Posterior cingulate gyrus (tissue), 11 donors: ENCODE measurements at regions not wholly inside any gene's neighbourhood (a gene's known extent, or its start where the extent isn't known, plus 50 kb on each side); places are given as distances from the start of the nearest gene placed in this dataset.

Experiments used
- DNase-seq, 10 donors: peaks; one replicate each; pipeline versions ENCODE4 v3.0.0 to v3.0.0-alpha.2; 2020 to 2021; ENCODE audit warnings: mixed read lengths in 3 of 10
- intact Hi-C: fragments of 100-400 bp; cut with DNase I; formaldehyde crosslinking; loops from one replicate; pipeline ENCODE4 v1.15.1; 2023

DNA sequence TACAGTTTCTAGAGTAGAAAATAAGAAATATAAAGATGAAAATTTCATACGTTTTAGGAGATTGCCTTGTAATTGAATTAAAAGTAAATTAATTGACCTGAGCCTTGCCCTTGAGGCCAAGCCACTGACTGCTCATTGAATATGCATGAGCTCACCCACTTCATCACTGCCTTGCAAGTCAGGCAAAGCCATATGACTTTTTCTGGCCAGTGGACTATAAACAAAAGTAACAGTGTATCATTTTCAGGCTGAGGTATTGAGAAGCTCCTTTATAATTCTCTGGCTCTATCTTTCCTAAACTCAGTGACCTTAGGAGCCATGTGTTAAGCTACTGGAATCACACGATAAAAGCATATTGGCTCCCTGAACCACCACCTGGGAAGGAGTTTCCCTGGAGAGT, 369.3 kb downstream of the NUAK1 start:
- no peak for DNase-seq
- intact Hi-C loops, result loop anchor here (10.0 kb wide), 1 partner anchor 375 kb away; no protein-coding TSS in a partner anchor

DNA sequence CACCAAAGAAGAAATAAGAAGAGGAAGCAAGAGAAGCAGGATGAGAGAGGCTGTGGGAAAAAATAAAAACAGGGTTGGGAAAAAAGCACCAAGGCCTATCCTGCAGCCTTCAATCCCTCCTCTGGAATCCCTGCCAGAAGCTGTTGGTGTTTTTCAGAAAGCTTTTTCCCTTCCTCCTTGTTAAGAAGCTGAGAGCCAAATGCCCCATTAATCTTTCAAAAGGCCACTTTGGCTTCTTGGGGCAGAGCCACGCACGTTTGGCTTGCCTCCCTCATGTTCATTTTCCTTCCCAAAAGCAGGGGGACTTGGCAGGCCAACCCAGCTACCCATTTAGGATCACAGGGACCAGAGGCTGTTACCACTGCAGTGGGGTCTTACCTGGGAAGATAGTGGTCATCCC, 365.3 kb downstream of the NUAK1 start:
- DNase-seq, result peak in 1 of 10 donors; percentile 75
- intact Hi-C loops, result no loop called here

GRCh38 chr12:105774037-105774436, 364.7 kb downstream of the NUAK1 start:
- DNase-seq, result no peak
- intact Hi-C loops, result no loop called here

DNA sequence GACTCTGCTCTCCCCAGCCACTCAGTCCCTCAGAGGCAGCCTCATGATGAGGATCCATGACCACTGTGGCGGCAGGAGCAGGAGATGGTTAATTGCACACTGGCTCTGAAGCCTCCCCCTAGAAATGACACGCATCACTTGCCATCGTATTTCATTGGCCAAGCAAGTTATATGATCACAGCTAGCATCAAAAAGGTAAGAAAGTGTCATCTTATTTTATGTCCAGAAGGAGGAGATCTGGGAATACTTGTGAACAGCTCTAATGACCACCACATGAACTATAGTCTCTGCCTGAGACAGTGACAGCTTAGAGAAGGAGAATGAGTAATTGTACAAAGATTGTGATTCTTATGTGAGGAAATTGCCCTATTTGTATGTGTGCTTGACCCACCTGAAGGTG, 363.4 kb downstream of the NUAK1 start:
- intact Hi-C loops, result no loop called here
- DNase-seq, result no peak

DNA sequence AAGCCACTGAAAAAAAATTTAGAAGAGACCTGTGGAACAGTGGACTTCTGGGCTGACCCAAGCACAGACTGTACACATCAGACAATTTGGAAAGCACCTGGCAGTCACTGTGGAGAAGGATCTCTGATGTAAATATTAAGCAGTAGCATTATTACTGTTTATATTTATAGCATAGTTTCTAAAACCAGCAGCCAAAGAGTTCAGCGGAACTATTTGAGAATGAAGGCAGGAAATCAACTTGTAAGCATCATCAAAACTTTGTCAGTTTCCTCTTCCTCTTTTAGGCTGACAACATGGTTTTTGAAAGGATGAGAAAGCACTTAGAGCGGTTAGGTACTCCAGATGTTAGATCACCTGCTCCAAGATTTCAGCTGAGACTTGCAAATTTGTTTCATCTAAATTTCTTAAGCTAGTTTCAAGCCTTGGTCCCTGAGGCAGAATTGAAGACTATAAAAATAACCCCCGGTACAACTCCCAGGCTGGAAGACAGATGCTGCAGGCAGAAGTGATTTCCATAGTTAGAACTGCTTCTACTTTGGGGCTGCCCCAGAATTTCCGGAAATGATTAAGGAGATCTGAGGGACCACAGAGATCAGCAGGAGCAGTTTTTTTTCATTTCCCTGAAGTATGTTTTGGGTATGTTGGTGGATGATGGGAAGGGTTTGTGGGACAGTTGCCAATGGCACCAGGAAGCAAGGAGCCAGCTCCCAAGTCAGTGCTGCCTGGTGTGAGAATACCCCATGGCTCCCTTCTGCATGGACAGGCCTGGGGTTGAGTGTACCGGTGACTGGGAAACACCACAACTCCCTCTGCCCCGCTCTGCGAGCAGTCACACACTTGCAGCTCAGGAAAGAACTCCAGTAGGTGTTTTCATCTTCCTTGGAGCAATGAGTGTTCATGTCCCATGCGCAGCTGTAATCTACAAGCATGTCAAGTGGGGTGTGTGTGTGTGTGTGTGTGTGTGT, 354.5 kb downstream of the NUAK1 start:
- peak in 1 of 10 donors; percentile 79 for DNase-seq
- intact Hi-C loops, result no loop called here

GRCh38 chr12:105793421-105793820, 345.3 kb downstream of the NUAK1 start:
- intact Hi-C loops, result no loop called here
- no peak for DNase-seq

DNA sequence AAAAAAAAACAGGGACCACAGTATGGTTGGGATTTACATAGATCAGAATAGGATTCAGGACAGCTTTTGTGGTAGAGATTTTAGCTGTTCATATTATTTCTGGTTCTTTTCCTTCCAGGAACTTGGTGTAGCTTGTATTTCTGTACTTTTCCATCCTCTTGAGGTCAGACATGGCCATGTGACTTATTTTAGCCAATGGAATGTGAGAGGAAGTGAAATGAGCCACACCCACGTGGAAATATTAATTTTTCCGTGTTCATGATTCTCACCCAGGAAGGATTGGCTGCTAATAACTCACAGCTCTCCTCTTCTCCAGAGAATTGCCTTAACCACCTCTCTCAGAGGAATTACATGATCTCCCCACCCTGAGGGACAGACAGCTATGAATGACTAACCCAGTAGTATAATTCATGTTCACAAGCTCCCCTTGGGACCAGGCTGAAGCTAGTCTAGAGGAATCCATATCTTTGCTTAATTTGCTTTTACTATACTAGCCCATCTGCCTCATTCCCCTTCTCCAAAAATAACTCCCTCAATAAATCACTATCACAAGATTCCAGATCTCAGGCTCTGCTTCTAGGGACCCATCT, 340.4 kb downstream of the NUAK1 start:
- DNase-seq, result no peak
- intact Hi-C loops, result no loop called here

DNA sequence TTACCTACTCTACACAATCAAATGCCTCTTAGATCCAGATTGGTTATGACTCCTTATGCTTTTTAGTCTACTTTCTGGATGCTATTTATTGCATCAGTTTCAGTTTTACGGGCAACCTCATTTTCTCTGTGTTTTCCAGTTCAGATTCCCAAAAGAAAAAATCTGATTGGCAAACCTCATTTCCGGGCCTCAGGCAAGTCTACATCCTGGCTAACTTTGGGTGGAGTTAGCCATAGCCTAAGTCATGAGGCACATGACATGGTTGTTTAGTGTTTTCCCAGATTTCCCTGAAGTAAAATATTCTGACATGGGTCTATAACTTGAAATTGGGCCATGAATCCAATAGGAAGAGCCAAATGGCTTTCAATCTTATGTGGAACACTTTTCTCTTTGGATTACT, 339.7 kb downstream of the NUAK1 start:
- no peak for DNase-seq
- intact Hi-C loops, result no loop called here

GRCh38 chr12:105801351-105801750, 337.4 kb downstream of the NUAK1 start:
- no peak for DNase-seq
- intact Hi-C loops, result no loop called here

DNA sequence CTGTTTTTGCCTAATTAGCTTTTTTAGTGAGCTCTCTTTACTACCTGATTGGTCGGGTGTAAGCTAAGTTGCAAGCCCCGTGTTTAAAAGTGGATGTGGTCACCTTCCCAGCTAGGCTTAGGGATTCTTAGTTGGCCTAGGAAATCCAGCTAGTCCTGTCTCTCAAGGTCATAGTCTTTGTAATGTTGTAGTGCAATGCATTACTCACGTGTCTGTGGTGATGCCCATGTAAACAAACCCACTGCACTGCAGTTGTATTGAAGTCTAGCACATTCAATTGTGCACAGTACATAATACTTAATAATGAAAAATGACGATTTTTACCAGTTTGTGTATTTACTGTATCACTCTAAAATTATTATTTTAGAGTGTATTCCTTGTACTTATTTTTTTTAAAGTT, 335.5 kb downstream of the NUAK1 start:
- no peak for DNase-seq
- intact Hi-C loops, result no loop called here

- no peak for DNase-seq
- intact Hi-C loops, result no loop called here
Measured at GRCh38 chr12:105804591-105805265, 334.0 kb downstream of the NUAK1 start.

DNA sequence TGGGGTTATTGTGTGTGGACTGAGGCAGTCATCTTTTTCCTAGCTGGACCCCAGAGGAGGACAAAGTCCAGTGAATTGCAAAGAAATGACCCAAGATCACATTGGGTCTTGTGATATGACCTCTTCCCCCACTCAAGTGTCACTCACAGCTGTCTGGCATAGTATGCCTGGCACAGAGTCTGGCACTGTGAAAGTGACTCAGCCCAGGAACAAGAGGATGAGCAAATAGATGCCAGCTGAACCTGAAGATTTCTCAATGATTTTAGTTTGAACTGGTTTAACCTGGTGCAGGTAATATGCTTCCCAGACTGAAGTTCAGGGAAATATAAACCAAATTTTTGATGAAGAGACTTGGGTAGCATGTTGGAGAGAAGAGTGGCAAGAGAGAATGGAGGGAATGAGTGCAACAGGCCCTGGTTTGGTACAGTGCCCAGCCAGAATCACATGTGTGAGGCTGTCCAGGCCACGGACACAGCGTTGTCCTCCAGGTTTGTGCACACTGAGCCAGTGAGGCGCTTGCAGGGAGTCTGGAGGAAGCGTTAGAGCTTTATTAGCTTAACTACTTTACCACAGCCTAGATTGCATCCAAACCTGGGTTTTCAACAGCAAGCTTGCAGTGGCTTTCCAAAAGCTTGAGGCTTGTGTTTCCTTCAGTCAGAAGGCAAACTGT, 332.9 kb downstream of the NUAK1 start:
- intact Hi-C loops, result no loop called here
- no peak for DNase-seq

- no peak for DNase-seq
- intact Hi-C loops, result no loop called here
Measured at GRCh38 chr12:105806400-105806770, 332.4 kb downstream of the NUAK1 start.

GRCh38 chr12:105812366-105812765, 326.4 kb downstream of the NUAK1 start:
- DNase-seq, result no peak
- intact Hi-C loops, result no loop called here

- no peak for DNase-seq
- intact Hi-C loops, result no loop called here
Measured at GRCh38 chr12:105813201-105813600, 325.6 kb downstream of the NUAK1 start.

GRCh38 chr12:105814283-105814682, 324.5 kb downstream of the NUAK1 start:
- intact Hi-C loops, result no loop called here
- DNase-seq, result no peak

GRCh38 chr12:105819549-105819948, 319.2 kb downstream of the NUAK1 start:
- DNase-seq, result no peak
- intact Hi-C loops, result no loop called here

DNA sequence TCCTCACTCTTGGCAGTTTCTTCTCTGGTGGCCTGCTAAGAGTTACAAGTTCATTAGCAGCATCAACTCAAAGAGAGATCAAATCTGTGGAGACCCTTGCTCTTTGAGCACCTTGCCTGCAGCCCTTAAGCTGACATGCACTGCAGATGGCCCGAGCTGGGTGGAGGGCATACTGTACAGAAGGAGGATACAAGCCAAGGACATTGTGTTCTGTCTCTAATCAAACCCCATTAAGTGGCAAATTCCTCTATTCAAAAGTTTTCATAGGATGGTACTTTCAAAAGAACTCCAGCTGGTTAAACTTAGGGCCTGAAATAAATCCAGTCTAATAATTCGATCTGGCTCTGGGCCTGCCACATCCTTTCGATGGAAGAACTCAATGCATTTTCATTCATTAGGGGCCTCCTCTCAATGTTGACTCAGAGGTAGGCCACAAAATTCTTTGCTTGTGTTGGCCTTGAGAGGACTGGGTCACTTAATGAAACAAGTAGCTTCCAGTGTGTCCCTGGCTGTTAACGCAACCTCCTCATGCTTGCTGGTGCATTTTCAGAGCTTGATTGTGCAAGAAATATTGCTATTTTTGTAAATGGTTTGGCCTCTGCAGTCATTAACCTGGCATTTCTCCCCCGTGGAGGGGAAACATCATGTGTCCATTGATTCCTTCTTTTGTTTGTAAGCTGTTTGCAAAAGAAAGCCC, 318.2 kb downstream of the NUAK1 start:
- intact Hi-C loops, result no loop called here
- DNase-seq, result peak in 1 of 10 donors; percentile 73

DNA sequence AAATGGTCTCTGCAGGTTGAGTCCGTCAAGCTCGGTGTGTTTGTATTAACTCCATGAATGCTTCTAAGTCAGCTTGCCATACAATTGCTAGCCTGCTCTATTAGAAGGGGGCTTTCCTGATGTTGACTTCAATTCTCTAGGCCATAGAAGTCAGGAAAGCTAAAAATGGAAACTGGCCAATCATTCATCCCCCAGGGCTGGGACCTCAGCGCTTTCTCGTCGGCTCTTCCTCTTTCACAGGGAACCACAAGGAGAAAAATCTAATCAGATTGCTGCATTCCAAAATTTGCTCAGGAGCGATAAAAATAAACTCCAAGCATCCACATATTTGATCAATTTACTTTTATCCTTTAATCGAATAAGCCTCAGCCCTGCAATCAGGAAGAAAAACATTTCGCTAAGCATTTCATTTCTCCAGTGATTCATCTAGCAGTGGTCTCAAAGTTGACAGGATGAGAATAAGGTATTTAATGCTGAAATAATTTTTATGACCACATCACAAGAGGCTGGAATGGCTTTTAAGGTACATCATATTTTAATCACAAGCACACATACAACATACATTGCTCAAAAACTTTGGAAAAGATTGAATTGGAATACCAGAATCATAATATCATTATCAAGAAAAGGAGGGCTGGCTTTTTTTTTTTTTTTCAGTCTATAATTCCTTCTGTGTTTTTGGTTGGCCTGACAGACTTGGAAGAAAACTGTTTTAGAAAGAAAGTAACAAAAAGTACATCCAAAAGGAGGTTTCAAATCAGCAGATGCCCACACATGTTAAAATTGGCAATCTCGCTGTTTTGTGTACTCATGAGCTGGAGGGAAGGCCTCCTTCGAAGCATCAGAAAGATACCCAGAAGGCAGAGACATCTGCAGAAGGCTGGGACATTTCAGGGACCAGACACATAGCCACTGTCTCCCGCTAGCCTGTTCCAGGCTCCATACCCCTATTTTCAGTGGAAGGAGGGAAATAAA, 316.3 kb downstream of the NUAK1 start:
- intact Hi-C loops, result no loop called here
- DNase-seq, result peak in 5 of 10 donors; percentile 13 to 59 (median 28)
